ENCODE measurements at regions not wholly inside any gene's neighbourhood (a gene's known extent, or its start where the extent isn't known, plus 50 kb on each side); places are given as distances from the start of the nearest gene placed in this dataset.
"Not testable (repeated sequence)": the region's sequence is repeated elsewhere in the genome, so short reads cannot be mapped to it uniquely, and the experiment has no call there.

- Histone ChIP-seq H3K4me3 (no peak overlapping the region), H3K27me3 (no peaks in the 10 kb centered on the region), H3K9me3 (no peaks in the 10 kb centered on the region), H3K4me1 (no peaks in the 10 kb centered on the region), H3K27ac (no peak overlapping the region), H3K36me3 (no peaks in the 10 kb centered on the region)
- no peak for TF ChIP-seq POLR2A (IDR thresholded peaks at IDR 0.05)
- no peak for TF ChIP-seq CTCF (IDR thresholded peaks at IDR 0.05)
- DNase-seq = no peak
These were observed 137.2 kb upstream of the ESX1 start for GRCh38 chrX:104391906-104392305.

DNA sequence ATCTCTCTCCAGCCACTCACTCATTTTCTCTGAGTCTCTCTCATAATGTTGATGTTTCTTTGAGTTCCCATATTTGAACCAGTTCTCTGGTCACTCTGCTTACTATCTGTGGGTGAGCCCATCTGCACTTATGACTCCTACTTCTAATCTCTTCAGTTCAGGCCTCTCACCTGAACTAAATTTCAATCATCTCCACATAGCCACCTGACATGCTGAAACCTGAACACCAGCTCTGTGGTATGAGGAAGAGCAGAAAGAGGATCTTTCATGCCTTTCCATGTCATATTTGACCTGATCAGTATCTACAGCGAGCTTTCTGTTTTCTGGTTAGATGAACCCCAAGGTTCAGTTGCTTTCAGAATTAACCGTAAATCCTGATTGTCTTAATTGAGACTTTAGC is 122.2 kb upstream of the ESX1 start:
- no peak overlapping the region for H3K27ac ChIP-seq
- no peaks in the 10 kb centered on the region for H3K36me3 ChIP-seq
- H3K27me3 ChIP-seq = no peaks in the 10 kb centered on the region

DNA sequence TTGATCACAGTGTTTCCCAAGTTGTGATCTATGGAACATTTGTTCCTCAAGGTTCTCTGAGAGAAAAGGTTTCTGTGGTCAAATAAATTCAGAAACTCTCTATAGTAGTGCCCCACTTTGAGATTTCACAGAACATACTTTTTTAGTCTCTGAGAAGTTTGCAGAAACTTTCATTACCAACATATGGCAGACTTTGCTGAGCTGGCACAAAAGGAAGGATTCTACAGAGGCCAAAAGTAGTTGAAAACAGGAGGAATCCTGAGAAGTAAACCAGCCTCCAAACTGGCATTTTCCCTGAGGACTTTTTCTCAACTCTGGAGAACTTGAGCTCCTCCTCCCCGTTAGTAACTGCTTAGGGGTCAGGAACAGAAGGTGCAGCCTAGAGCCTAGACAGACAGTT is 117.8 kb upstream of the ESX1 start:
- DNase-seq = no peak
- H3K9me3 ChIP-seq = no peaks in the 10 kb centered on the region
- no peaks in the 10 kb centered on the region for H3K36me3 ChIP-seq
- H3K27ac ChIP-seq = no peak overlapping the region
- H3K4me3 ChIP-seq = no peak overlapping the region
- no peaks in the 10 kb centered on the region for H3K4me1 ChIP-seq
- TF ChIP-seq CTCF (IDR thresholded peaks at IDR 0.05) = no peak
- TF ChIP-seq POLR2A (IDR thresholded peaks at IDR 0.05) = no peak
- H3K27me3 ChIP-seq = no peaks in the 10 kb centered on the region

More for the DNA sequence above, 122.2 kb upstream of the ESX1 start:
- no peak for DNase-seq
- TF ChIP-seq CTCF (IDR thresholded peaks at IDR 0.05) (no peak), POLR2A (IDR thresholded peaks at IDR 0.05) (no peak)
- Histone ChIP-seq H3K4me3 (no peak overlapping the region), H3K9me3 (no peaks in the 10 kb centered on the region), H3K4me1 (no peaks in the 10 kb centered on the region)

DNA sequence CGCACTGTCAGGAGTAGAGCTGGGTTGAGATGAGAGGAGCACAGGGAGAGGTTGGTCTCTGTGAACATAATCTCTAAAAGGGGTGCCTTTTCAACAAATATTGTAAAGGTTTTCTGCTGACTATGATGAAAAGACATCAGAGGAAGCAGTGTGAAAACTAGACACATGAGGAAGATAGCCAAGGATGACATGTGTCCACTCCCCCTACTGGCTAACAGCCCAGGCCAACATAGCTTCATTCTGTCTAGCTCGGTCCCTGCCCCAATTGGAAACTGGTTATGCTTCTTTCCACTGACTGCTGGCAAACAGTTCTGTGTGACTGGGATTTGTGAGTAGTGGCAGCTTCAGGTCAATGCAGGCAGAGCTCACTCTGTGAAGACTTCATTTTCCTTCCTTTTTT is 115.4 kb upstream of the ESX1 start:
- no peaks in the 10 kb centered on the region for H3K36me3 ChIP-seq
- TF ChIP-seq POLR2A (IDR thresholded peaks at IDR 0.05) (no peak), CTCF (IDR thresholded peaks at IDR 0.05) (no peak)
- no peaks in the 10 kb centered on the region for H3K4me1 ChIP-seq
- H3K9me3 ChIP-seq = no peaks in the 10 kb centered on the region
- DNase-seq = no peak
- H3K4me3 ChIP-seq = no peak overlapping the region
- H3K27ac ChIP-seq = no peak overlapping the region
- H3K27me3 ChIP-seq = no peaks in the 10 kb centered on the region

DNA sequence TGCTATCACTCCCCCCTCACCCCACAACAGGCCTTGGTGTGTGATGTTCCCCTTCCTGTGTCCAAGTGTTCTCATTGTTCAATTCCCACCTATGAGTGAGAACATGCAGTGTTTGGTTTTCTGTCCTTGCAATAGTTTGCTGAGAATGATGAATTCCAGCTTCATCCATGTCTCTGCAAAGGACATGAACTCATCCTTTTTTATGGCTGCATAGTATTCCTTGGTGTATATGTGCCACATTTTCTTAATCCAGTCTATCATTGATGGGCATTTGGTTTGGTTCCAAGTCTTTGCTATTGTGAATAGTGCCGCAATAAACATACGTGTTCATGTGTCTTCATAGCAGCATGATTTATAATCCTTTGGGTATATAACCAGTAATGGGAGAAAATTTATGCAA is 106.0 kb upstream of the ESX1 start:
- not testable (repeated sequence) for H3K4me3 ChIP-seq, DNase-seq, H3K9me3 ChIP-seq, H3K4me1 ChIP-seq, H3K27ac ChIP-seq, H3K27me3 ChIP-seq, H3K36me3 ChIP-seq

DNA sequence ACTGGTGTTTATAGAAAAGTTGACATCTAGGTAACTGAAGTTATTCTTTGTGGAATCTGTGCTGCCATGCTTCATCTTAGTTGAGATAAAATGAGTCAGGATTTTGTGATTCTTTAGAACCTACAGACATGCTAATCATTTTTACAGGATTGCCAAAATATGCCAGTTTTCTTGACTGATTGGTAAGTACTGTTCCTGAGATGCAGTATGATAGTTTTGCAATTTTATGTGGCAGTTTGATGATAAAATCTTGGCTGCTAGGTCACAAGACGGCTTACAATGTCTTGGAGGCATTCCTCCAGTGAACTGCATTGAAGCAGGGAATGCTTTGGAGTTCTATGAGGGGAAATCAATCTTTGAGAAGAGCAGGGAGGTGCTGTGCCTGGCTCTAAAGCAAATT is 104.4 kb upstream of the ESX1 start:
- Histone ChIP-seq H3K27ac (no peak overlapping the region), H3K9me3 (no peaks in the 10 kb centered on the region), H3K4me3 (no peak overlapping the region), H3K27me3 (no peaks in the 10 kb centered on the region), H3K36me3 (no peaks in the 10 kb centered on the region), H3K4me1 (no peaks in the 10 kb centered on the region)
- no peak for DNase-seq
- TF ChIP-seq CTCF (IDR thresholded peaks at IDR 0.05) (no peak), POLR2A (IDR thresholded peaks at IDR 0.05) (no peak)

Measured in Peyer's patch (tissue), 4 donors.